ENCODE measurements at regions not wholly inside any gene's neighbourhood (a gene's known extent, or its start where the extent isn't known, plus 50 kb on each side); places are given as distances from the start of the nearest gene placed in this dataset.

DNA sequence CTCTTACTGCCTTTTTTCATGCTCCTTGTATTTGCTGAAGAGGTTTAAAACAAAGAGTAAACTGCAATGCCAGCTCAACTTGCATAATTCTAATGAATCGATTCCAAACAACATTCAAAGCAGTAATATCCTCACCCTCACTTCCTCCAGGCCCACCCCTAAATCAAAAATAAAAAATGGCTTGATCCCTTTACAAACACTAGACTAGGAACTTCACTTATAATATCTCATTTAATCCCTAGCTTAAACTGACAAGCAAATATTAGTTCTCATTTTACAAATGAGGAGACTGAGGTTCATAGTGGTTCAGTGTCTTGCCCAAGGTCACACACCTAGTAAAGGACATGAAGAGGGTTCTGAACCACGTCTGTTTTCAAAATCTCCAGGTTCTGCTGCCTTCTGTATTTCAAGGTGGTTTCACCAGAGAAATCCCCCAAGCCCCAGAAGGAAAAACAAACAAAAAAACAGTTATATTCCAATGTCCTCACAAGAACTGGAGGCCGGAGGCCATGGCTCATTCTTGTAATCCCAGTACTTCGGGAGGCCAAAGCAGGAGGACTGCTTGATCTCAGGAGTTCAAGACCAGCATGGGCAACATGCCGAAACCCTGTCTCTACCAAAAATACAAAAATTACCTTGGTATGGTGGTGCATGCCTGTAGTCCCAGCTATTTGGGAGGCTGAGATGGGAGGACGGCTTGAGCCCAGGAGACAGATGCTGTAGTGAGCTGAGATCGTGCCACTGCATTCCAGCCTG is 80.3 kb upstream of the GRIN2A start:
- no peak for DNase-seq
- Histone ChIP-seq H3K27ac (ENCODE audit: low read depth in 1 of 2, low read length in 2 of 2) (no peak overlapping the region), H3K36me3 (replicated peaks in 1 of 2; ENCODE audit: control insufficient read depth in 1 of 2, insufficient read depth in 2 of 2, low read length in 2 of 2) (no peaks in the 10 kb centered on the region), H3K9ac (ENCODE audit: insufficient read depth, low read length, poor library complexity, severe bottlenecking) (no peak overlapping the region), H2AFZ (ENCODE audit: insufficient read depth, low read depth, low read length, poor library complexity, severe bottlenecking) (no peak overlapping the region), H3K79me2 (ENCODE audit: insufficient read depth, low read length) (no peaks in the 10 kb centered on the region), H3K27me3 (ENCODE audit: control insufficient read depth in 2 of 2, insufficient read depth in 2 of 2, low read length in 2 of 2) (no peaks in the 10 kb centered on the region), H4K20me1 (ENCODE audit: insufficient read depth, low read length) (no peaks in the 10 kb centered on the region), H3K4me1 (ENCODE audit: control insufficient read depth in 1 of 2, insufficient read depth in 2 of 2, low read length in 2 of 2) (no peaks in the 10 kb centered on the region), H3K4me3 (replicated peaks in 1 of 3; ENCODE audit: low read depth in 2 of 3, low read length in 3 of 3) (no peak overlapping the region), H3K4me2 (replicated peaks; ENCODE audit: extremely low read depth, low read length, poor library complexity, severe bottlenecking) (no peak overlapping the region), H3K9me3 (replicated peaks in 1 of 2; ENCODE audit: control insufficient read depth in 1 of 2, insufficient read depth in 1 of 2, low read length in 2 of 2) (no peaks in the 10 kb centered on the region)
- Mint-ChIP-seq H3K27me3 (ENCODE audit: low read depth in 3 of 3) (peaks cover 0 to 4% (median 2%) of the 10 kb centered on the region in 3 donors), H3K4me1 (peaks cover 6% of the 10 kb centered on the region), H3K36me3 (no peaks in the 10 kb centered on the region), H3K4me3 (no peak overlapping the region), H3K9me3 (peaks cover 0 to 2% (median 0%) of the 10 kb centered on the region in 7 donors), H3K27ac (no peak overlapping the region)
- TF ChIP-seq, protein P1, sequence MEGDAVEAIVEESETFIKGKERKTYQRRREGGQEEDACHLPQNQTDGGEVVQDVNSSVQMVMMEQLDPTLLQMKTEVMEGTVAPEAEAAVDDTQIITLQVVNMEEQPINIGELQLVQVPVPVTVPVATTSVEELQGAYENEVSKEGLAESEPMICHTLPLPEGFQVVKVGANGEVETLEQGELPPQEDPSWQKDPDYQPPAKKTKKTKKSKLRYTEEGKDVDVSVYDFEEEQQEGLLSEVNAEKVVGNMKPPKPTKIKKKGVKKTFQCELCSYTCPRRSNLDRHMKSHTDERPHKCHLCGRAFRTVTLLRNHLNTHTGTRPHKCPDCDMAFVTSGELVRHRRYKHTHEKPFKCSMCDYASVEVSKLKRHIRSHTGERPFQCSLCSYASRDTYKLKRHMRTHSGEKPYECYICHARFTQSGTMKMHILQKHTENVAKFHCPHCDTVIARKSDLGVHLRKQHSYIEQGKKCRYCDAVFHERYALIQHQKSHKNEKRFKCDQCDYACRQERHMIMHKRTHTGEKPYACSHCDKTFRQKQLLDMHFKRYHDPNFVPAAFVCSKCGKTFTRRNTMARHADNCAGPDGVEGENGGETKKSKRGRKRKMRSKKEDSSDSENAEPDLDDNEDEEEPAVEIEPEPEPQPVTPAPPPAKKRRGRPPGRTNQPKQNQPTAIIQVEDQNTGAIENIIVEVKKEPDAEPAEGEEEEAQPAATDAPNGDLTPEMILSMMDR (IDR thresholded peaks at IDR 0.05) = no peak
- intact Hi-C loops (cut with micrococcal nuclease) = no loop called here
- 93% methylated on average over 4 of the region's 7 CpGs for WGBS (ENCODE audit: insufficient coverage)

DNA sequence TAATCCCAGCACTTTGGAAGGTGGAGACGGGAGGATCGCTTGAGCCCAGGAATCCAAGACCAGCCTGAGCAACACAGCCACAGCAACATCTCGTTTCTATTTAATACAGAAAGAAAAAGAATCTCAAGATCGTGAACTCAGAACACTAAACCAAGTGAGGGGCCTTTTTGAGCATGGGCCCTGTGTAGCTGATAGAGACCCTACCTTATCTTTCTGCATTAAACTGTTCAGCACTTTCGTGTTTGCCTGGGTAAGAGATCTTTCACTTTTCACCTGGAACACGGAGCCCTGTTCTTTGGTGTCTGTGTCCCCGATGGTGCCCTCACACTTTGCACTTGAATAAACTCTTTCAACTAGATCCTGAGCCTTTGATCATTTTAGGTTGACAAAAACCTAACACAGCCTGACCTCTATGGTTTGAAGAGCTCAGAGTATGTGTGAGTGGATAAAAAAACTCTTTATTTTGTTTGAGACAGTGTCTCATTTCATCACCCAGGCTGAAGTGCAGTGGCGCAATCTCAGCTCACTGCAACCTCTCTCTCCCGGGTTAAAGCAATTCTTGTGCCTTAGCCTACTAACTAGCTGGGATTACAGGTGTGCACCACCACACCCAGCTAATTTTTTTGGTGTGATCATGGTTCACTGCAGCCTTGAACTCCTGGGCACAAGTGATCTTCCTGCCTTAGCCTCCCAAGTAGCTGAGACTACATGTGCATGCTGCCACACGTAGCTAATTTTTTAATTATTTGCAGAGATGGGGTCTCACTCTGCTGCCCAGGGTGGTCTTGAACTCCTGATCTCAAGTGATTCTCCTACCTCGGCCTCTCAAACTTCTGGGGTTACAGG is 83.8 kb upstream of the GRIN2A start:
- H3K27ac Mint-ChIP-seq = no peak overlapping the region
- Histone ChIP-seq H3K4me3 (replicated peaks in 1 of 3; ENCODE audit: low read depth in 2 of 3, low read length in 3 of 3) (no peak overlapping the region), H3K4me2 (replicated peaks; ENCODE audit: extremely low read depth, low read length, poor library complexity, severe bottlenecking) (no peak overlapping the region), H3K27ac (ENCODE audit: low read depth in 1 of 2, low read length in 2 of 2) (no peak overlapping the region), H3K36me3 (replicated peaks in 1 of 2; ENCODE audit: control insufficient read depth in 1 of 2, insufficient read depth in 2 of 2, low read length in 2 of 2) (no peaks in the 10 kb centered on the region), H3K27me3 (ENCODE audit: control insufficient read depth in 2 of 2, insufficient read depth in 2 of 2, low read length in 2 of 2) (no peaks in the 10 kb centered on the region), H4K20me1 (ENCODE audit: insufficient read depth, low read length) (no peaks in the 10 kb centered on the region), H3K9me3 (replicated peaks in 1 of 2; ENCODE audit: control insufficient read depth in 1 of 2, insufficient read depth in 1 of 2, low read length in 2 of 2) (no peaks in the 10 kb centered on the region), H3K9ac (ENCODE audit: insufficient read depth, low read length, poor library complexity, severe bottlenecking) (no peak overlapping the region), H3K79me2 (ENCODE audit: insufficient read depth, low read length) (no peaks in the 10 kb centered on the region), H2AFZ (ENCODE audit: insufficient read depth, low read depth, low read length, poor library complexity, severe bottlenecking) (no peak overlapping the region), H3K4me1 (ENCODE audit: control insufficient read depth in 1 of 2, insufficient read depth in 2 of 2, low read length in 2 of 2) (no peaks in the 10 kb centered on the region)
- no peaks in the 10 kb centered on the region for H3K4me1 Mint-ChIP-seq
- TF ChIP-seq, protein P1 (IDR thresholded peaks at IDR 0.05) = no peak
- no peak overlapping the region for H3K4me3 Mint-ChIP-seq
- peaks cover 0 to 6% (median 2%) of the 10 kb centered on the region in 7 donors for H3K9me3 Mint-ChIP-seq
- DNase-seq = no peak
- 100% methylated on average over 3 of the region's 11 CpGs for WGBS (ENCODE audit: insufficient coverage)
- intact Hi-C loops (cut with micrococcal nuclease) = no loop called here
- peaks cover 0 to 4% (median 2%) of the 10 kb centered on the region in 3 donors for H3K27me3 Mint-ChIP-seq (ENCODE audit: low read depth in 3 of 3)
- H3K36me3 Mint-ChIP-seq = no peaks in the 10 kb centered on the region

All from CD14-positive monocyte (primary cell).